ENCODE measurements at regions not wholly inside any gene's neighbourhood (a gene's known extent, or its start where the extent isn't known, plus 50 kb on each side); places are given as distances from the start of the nearest gene placed in this dataset.

- DNase-seq, result no peak
Measured at GRCh38 chr2:105649534-105649933, 95.2 kb upstream of the NCK2 start.

- DNase-seq, result no peak
Measured at GRCh38 chr2:105647731-105648130, 97.0 kb upstream of the NCK2 start.

DNA sequence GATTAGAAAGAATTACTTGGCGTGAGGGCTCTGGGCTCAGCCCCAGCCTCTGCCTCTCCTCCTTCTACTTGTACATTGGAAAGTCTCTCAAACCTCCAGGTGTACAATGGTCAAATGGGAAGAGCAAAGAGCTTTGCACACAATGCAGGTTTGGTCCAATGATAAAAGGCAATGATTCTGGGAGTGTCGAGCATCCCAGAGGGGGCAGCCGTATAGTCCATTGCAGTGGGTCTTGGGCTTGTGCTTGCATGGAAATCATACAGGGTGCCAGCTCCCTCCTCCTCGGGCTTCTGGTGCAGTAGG is 98.0 kb upstream of the NCK2 start:
- no peak for DNase-seq

DNA sequence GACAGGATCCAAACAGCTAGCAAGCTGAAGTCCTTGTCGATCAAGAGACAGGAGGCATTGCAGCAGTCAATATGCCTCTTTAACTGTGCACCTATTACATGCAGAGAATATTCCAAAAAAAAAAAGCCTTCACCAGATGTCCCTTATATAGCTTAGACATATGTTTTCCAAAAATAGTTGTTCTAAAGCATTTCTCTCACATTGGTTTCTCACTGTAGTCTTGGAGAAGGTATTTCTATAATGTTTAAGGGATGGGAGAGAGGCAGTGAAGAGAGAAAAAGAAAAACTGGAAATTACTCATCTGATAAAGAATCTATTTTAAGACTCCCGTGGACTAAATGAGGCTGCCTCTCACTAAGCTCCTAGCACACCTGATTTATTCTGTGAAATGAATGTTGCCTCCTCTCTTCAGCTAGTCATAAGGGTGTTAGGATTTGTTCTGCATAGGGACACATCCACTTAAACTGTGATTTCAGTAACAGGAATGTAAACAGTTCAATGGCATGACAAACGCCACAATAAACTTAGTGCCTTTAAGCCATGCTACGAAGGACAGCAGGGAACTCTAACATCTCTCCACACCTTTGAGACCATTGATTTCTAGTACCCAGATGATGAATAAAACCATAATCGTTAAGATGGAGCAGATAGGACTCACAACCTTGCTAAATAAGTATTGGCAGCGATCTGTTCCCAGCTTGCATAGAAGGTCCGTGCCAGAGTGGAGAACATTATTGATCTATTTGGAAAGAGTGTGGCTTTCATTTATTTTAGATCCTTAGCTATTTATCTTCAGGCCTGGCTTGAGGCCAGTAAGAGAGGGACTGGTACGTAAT is 98.6 kb upstream of the NCK2 start:
- no peak for DNase-seq

GRCh38 chr2:105645031-105645937 is 99.4 kb upstream of the NCK2 start:
- DNase-seq, result no peak

GRCh38 chr2:105644174-105644980 is 100.3 kb upstream of the NCK2 start:
- DNase-seq, result no peak

- DNase-seq, result no peak
Measured at GRCh38 chr2:105643405-105644173, 101.1 kb upstream of the NCK2 start.

DNA sequence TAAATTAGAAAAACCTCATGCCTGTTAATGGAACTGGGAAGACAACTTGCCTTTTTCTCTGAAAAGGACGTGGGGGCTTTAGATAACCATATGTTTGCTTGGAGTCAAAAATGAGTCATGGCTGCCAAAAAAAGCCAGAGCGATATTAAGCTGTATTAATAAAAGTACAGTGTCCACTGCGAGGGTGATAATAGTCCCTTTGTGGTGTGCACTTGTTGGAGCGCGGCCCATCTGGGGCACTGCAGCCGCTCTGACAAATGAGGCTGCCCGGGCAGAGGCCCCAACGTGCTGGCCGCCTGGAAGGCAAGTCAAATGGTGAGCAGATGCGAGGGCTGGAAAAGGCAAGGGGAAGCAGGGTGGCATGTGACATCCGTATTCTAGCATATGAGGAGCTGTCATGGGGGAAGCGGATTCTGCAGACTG is 103.3 kb upstream of the NCK2 start:
- DNase-seq, result no peak

DNA sequence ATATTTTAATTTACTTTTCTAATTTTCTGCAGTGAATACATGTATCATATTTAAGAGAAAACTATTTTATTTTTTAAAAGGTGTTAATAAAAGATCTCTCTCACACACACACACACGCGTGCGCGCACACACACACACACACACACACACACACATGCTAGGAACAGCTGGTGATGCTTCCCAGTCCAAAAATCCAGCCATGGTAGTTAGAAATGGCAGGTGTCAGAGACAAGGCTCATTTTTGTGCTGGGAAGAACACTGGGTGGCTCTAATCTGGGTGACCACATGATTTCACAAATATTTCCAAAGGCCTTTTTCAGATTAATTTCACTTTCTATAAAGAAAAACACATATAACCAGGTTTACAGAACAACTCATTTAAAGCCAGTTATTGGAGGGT is 104.5 kb upstream of the NCK2 start:
- DNase-seq, result no peak

- DNase-seq, result peak; percentile 30
Measured at GRCh38 chr2:105636109-105636740, 108.5 kb upstream of the NCK2 start.

GRCh38 chr2:105635564-105635963 is 109.1 kb upstream of the NCK2 start:
- DNase-seq, result peak; percentile 33

DNA sequence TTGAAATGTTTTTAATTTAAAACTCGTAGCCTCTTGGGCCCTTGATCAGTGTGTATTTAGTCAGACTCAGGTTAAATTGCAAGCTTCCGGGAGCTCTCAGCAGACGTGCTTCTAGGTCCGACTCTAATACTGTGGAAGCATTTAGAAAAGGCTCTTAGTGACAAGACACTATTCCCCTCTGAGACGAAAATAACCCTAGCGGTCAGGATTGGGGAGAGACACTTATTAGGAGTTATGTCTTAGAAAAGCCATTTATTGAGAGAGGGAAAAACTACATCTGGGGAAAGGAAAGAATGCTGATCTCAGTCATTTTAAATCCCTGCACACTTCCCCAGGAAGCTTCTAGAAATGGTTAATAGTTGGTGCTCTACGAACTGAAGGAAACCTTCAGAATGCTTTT is 110.5 kb upstream of the NCK2 start:
- no peak for DNase-seq

- no peak for DNase-seq
Measured at GRCh38 chr2:105631922-105632321, 112.8 kb upstream of the NCK2 start.

GRCh38 chr2:105631011-105631410 is 113.7 kb upstream of the NCK2 start:
- no peak for DNase-seq

DNA sequence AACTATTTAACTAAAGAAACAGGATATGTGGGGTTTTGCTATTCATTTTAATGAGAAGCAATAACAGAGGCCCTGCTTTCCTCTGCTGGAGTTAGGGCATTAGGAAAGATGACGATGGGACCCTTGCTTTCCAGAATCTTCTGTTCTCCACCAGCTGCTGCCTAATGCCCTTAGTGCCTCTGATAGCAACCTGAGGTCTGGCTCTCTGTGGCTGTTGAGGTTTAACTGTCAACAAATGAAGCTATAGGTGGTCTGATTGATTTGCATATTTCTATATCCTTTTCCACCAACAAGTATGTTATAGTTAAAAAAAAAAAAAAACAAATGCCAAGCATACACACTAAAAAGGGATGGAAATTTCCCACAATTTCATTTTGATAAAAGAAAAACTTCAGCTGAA is 115.1 kb upstream of the NCK2 start:
- no peak for DNase-seq

DNA sequence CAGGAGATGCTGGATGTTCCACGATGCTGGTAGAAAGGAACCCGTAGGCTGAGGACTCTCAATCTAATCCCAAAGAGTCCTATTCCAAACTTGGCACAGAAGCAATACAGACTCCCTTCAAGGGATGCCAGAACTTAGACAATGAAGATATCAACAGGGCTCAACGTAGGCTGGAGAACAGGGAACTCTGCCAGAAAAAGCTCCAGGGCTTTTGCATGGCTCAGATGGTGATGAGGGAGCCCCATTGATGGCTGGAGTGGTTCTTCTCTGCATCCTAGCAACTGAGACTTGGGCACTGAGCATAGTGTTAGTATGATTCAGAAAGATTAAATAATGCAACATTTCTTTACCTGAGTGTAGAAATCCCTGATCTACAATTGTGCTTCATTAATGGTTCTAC is 117.2 kb upstream of the NCK2 start:
- no peak for DNase-seq

GRCh38 chr2:105626966-105627340 is 117.8 kb upstream of the NCK2 start:
- no peak for DNase-seq

DNA sequence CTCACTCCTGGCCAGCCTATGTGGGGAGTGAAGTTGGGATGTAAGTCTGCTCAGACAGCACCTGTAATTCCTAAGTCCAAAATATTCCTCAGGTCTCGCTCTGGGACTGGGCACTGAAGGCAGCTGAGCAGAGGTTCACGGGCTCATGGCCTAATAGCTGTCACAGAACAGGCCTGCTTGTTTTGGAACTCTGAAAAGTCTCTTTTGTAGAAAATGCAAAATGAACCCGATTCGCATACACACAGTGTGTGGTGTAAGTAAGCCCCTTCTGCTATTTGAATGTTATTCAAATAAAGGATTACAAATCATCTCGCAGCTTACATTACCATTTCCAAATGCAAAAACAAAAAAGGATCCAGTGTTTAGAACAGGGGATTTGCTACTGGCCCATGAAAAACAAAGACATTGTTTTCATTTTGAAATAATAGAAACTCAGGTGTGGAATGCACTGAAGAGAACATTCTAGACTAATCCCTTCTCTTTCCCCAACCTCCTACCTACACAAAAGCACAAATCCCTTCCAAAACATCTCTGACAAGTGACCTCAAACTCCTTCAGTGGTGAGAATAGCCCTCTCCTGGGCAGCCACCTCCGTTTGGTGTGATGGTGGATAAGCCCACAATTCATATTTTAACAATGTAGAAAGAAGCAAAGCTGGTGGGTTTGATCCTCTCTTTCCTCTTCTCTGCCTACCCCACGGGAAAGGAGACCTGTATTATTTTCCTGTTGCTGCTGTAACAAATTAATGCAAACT is 118.3 kb upstream of the NCK2 start:
- no peak for DNase-seq

DNA sequence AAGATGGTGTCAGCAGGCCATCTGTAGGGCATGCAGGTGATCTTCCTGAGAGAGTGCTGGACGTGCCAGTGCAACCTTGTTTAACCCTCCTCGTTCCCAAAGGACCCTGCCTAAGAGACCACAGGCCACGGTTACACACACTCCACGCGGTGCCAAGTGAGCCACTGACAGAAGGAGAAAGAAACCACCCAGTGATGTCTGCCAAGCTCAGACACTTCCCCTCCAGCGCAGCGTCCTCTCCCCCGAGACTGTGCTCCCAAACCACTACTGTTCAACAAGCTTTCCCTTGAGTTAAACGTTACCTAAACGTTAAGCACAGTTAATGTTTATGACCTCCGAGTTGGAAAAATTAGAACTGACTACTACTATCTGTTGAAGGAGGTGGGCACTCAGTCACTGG is 119.1 kb upstream of the NCK2 start:
- no peak for DNase-seq

- DNase-seq, result no peak
Measured at GRCh38 chr2:105621038-105621437, 123.7 kb upstream of the NCK2 start.

DNA sequence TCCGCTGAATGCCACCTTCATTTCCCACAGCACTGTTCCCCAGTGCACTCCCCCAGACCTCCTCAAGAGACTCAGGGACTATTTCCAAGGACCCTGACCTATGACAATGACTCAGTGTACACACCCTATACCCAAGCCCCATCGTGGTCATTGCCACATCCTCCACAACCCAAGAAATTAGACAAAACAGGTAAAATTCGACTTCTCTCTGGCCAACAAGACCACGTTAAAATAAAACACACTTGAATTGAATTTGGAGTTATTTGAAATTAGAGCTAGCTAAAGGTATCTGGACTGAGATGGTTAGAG is 126.4 kb upstream of the NCK2 start:
- DNase-seq, result no peak

All from activated CD8-positive, alpha-beta memory T cell treated with anti-CD3 and anti-CD28 coated beads, Interleukin-2, amount 50 U/mL, for 48 hours (primary cell).